GM19395 (cell line): ENCODE measurements at regions not wholly inside any gene's neighbourhood (a gene's known extent, or its start where the extent isn't known, plus 50 kb on each side); places are given as distances from the start of the nearest gene placed in this dataset.

ENCODE experiments used
- ATAC-seq: cut with Tn5 transposase; IDR thresholded peaks from one replicate; pipeline ENCODE4 v1.9.1; 2021; ENCODE audit warnings: mild to moderate bottlenecking, moderate library complexity; ENCODE audit not compliant: unreplicated experiment

DNA sequence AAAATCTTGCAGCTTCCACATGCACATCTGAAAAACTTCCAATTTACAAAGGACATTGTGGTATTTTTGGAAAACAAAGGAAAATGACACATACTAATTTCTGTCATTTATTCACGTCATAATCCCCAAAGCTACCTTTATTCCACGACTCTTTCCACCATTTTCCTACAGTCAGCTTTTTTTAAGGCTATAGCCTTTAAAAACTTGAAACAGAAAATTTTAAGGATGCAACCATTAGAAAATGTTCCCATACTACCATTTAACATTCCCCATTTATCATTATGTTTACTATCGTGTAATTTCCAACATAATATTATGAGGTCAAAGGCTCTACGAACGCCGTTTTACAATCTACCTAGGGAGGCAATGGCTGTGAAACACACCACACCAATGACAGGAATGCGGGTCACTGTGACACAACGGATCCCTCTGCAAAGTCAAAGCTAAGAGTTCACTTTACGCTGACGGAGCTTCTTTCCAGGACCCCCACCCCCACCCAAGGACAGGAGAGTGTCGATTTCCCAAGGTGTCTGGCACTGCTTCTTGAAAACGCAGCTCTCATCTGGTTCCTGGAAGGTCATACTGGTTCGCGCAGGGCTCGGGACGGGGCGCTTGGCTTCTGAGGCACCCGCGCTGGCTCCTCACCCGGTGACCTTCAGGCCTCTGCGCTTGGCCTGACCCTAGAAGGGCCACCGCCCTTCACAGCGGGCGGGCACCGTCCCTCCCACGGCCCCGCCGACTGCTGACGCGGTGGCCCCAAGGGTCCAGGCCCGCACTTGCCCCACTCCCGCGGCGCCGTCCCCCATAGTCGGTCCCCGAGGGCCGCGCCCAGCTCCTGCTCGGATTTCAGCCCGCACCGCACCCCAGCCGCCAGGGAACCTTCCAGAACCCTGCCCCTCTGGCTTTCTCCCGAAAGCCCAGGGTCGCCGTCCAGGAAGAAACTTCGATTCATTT, 50.5 kb upstream of the ATF3 start:
- ATAC-seq = peak; percentile 46

DNA sequence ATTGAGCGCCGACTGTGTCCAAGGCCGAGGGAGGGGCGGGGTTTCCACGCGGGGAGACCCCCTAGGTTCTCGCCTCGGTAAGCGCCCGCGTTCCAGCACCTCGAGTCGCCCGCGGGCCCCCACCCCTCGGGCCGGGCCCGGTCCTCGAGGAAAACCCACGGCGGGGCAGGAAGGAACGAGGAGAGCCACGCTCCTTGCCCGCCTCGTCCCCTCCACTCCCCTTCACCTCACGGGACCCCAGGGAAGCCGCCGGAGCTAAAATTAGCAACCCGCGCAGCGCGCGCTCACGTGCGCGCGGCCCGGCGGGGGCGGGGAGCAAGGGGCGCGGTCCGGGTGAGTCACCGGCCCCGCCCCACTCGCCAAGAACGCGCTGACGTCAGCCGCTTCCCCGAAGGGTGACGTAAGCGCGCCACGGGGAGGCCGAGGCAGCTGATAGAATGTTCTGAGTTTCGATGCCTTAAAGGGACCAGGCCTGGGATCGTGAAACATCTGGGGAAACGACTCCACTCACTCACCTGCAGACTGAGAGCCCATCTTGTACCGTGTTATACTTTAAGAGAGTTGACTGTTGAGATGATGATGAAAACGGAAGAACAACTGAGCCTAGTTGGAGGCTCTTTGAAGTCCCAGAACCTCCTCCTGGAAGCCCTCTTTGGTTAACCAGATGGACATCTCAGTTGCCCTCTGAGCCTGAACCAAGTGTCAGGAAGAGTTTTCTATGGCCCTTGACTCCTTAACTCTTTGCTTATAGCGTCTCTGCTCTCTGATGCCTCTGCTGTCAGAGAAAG, 49.7 kb upstream of the ATF3 start:
- peak; percentile 96 for ATAC-seq
